ENCODE measurements at regions not wholly inside any gene's neighbourhood (a gene's known extent, or its start where the extent isn't known, plus 50 kb on each side); places are given as distances from the start of the nearest gene placed in this dataset.

DNA sequence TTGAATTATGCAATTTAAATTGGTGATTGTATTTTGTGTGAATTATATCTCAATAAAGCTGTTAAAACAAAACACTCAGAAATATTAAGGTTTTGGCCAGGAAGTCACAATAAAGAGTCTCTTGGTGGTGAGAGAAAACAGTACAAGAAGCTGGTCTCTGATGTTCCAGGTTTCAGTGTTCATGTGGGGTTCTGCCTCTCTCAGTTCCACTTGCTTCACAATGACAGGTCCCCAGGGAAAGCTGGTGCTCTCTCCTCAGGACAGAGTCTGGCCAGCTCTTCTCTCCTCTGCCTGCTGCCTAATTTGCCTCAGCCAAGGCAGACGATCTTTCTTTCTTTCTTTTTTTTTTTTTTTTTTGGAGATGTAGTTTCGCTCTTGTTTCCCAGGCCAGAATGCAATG is 342.9 kb upstream of the PLXNA2 start:
- no peak for DNase-seq (ENCODE audit: low spot score)

DNA sequence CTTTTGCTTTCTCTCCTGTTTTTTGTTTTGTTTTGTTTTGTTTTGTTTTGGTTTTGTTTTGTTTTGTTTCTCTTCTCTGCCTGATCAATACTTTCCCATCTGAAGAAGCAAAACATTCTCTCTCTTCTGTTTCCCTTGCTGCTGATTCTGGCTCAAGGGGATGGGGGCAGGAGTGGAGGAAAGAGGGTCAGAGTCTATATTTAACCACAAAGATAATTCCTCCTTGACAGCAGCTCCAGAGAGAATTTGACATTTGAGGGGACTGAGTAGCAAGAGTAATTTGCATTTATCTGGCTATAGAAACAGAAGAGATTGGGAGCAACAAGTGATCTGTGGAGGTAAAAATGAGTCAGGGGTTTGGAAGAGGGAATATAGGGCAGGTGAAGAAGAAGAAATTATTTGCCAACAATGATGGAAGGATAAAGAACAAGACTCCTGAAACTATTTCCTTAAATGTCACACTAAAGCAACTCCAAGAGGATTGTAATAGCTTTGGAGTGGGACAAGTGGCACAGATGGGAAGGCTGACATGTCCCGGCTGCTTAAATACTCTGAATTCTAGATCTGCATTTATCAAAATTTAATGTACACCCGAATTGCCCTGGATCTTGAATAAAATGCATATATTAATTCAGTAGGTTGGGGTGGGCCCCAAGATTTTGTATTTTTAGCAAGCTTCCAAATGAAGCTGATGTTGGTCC is 349.3 kb upstream of the PLXNA2 start:
- no peak for DNase-seq (ENCODE audit: low spot score)

DNA sequence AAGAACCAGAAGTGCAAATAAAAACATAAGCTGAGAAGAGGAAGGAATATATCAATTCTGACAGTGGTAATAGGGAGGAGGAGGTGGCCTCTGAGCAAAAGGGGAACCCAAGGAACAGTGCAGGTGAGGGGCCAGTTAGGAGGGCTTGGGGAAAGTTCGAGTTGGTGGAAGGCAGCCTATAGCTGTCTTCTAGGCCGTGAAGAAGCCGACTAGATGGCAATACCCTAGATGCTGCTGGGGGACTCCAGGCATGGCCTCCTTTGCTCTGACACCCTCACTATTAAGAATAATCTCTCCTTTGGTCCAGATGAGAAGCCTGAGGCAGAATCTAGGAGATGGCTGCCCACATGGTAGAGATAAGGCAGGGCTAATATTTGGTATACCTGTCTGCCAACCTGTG is 351.1 kb upstream of the PLXNA2 start:
- DNase-seq (ENCODE audit: low spot score): no peak

DNA sequence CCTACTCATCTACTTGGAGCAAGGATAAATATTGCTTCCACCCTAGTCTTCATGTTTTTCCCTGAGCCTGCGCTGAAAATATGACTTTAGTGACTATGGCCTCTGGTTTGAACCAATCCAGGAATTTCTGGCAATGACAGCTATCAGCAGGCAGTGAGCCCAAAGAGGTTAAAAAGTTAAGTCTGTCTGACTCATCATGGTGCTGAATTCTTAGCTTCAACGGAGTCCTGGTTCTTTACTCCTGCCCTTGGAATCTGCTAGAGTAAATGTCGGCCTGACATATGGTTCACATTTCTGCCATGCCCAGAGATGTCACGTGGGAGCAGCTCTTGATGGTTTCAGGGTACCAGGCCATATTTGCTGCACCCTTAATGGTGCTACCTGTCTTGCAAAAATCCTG is 351.6 kb upstream of the PLXNA2 start:
- no peak for DNase-seq (ENCODE audit: low spot score)

DNA sequence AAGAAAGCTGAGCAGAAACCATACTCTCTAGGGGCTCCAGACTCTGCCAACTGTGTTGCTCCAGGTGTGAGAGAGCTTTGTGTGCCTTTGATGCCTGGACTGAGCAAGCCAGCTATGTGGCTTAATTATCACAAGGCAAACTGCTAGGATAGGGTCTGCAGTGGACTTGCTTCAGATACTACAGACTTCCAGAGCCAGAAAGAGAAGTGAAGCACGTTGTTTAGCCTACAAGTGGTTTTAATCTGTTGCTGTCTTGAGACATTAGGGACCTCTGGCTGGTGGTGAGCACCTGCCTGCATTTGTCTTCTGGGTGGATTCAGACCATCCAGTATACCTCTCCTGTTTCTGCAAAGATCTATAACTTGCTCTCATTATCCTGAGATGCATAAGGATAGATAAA is 353.4 kb upstream of the PLXNA2 start:
- DNase-seq (ENCODE audit: low spot score): no peak

DNA sequence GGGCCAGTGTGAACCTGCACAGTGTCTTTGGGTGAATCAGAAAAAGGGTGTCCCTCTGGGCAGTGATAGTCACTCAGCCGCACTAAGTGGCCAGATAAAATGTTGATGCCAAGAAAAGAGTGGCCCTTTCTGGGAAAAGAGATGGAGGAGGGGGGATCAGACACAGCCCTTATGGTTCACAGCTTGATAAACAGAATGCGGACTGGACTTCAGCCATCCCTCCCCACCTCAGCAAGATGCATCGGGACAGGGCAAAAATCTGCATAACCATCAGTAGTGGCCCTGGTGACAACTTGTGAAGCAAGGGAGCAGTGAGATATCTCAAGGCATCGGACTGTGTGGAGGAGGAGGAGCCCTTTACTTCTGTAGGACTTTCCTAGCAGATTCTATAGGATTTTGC is 353.8 kb upstream of the PLXNA2 start:
- no peak for DNase-seq (ENCODE audit: low spot score)

DNA sequence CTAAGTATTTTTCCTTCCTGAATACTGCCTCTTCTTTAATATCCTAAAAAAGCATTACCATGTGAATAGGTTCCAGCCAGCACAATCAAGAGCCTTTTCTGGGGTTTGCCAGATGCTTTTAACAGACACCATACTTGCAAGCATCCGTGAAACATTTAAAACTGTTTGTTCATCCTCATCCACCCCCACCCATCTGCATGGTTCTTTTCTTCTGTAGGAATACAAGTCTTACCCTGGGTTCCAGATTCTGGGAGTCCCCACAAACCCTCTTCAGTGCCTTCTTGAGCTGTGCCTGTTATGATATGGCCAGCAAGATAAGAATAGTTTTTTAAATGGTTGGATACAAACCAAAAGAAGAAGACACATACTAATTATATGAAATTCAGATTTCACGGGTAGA is 354.9 kb upstream of the PLXNA2 start:
- no peak for DNase-seq (ENCODE audit: low spot score)

DNA sequence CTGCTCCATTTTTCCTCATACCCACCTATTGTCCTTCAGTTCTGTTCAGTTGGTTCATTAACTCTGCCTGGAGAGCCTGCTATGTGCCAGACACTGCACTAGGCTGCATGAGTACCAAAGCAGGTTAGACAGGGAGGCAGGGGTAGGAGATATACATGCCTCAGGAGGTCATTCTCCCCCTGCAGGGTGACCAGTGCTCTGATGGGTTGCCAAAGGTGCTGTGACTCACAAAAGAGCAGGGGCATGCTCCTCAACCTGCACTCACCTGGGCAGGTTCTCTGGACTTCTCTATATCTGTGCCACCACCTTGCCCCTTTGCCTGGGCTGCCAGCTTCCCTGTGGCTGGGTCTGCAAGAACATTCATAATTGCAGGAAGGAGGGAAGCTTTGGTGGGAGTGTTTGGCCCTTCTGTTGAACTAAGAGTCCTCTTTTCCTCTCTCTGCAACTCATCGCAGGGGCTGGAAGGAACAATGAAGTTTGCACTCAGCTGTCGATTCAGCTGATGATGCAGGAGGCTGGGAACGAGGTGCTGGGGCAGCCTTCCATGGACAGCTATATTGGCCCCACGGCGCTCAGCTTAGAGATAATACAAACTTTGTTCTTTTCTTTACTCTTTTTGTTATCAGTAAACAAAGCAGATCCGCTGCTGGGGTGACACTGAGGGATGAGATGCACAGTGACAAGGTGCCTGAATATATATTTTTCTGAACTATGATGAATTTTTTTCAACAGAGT is 356.4 kb upstream of the PLXNA2 start:
- DNase-seq (ENCODE audit: low spot score): no peak

DNA sequence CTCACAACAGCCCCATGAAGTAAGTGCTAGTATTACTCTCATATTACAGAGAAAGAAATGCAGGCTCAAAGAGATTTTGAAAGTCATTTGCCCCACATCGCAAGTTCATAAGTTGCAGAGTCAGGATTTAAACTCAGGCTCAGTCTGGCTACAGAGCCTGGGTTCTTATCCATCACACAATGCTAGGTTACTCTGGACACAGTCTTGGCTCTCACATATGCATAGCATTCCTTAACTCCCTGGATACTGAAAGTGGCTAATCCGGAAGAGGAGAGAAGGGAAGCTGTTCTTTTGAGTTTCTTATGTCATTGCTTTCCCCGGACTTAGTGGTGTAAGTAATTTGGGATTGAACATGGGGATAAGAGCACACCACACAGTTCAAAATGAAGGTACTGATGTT is 357.4 kb upstream of the PLXNA2 start:
- no peak for DNase-seq (ENCODE audit: low spot score)

DNA sequence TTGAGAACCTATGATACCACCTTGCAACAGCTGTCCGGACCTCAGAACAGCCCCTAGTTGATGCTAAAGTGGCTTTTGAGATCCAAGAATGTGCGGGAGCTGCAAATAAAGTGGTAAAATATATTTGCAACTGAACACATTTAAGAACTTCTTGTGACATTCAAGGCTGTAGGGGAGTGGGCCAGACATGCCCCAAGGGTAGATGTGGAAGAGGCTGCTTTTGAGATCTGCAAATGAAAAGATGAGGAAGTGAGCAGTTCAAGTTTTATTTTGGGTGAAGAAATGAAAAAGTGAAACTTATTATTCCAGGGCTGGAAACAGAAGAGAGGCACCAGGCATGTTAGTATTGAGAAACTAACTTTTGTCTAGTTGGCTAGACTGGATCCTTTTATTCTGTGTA is 359.5 kb upstream of the PLXNA2 start:
- no peak for DNase-seq (ENCODE audit: low spot score)

DNA sequence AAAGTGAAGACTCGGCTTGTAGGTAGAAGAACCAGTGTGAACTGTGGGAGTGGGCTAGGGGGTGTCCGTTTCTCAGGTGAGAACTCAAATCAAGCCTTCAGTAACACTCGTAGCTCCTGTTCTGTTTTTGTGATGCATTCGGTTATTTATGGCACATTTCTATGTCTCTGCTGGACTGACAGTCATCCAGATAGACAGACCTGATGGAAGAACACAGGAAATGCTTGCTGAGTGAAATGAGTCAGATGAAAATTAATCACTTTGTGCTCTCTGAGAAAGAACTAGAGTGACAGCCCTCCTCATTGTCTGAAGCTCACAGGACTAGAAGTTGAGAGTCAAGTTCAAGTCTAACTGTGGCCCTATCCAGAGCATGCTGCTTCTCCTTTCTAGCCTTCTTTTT is 360.1 kb upstream of the PLXNA2 start:
- no peak for DNase-seq (ENCODE audit: low spot score)

DNA sequence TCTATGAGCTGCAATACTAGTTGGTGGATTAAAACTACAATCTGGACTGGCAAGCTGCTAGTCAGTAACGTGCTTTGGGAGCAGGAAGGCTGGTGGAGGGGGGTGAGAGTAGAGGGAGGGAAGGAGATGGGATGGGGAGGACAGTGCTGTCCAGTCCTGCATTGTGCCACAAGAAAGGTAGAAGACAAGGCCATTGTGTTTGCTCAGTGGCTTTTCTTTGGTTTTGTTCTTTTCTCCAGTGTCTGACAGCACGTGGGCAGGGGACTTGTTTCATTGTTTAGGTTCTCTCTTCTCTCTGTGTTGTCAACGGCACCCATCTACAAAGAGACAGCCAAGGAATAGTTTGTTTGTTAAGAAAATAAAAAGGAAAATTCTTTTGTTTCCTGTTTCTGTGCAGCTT is 362.8 kb upstream of the PLXNA2 start:
- DNase-seq (ENCODE audit: low spot score): no peak

DNA sequence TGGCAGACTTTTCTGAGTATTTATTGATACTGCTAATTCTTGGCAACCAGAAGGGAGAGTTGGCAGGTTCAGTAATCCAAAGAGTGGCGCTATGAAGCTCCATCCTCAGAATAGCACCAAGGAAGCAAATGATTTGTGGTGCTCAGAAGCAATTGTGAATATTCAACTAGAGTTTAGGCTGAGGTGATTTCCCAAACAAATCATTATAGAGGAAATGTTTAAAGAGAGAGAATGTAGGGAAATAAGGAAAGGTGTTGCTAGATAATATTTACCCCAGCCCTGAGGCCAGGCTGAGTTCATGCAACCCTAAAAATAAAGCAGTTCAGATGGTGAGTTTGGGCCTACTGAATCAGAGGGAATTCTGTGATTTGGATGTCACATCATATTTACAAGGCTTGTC is 363.4 kb upstream of the PLXNA2 start:
- no peak for DNase-seq (ENCODE audit: low spot score)

DNA sequence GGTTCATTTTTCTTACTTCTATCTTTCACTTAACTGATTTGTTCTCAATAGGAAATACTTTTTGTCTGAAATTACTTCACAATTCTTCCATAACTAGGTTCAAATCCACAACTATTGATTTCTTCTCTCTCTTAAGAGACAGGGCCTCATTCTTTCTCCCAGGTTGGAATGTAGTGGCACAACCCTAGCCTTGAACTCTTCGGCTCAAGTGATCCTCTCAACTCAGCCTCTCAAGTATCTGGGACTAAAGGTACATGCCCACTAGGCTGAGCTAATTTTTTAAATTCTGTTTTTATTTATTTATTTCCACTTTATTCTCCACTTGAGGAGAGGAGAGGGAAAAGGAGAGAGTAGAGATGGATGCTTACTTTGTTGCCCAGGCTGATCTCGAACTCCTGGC is 370.4 kb upstream of the PLXNA2 start:
- DNase-seq (ENCODE audit: low spot score): no peak

DNA sequence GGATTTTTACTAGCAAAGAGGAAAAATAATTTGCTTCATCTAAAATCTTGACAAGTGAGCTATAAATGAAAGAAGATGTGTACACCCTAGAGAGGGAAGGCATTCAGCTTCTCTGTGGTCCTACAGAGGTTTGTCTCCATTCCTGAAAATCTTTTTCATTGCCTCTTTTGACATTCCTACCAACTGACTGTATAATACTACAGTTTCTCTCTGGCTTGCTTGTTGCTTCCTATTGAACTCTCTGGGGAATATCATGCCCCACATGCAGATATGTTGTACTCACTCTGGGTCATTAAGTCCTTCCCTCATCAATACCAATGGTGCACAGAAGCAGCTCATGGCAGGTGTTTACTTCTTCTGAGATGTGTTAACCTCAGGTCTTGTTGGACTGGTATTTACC is 371.2 kb upstream of the PLXNA2 start:
- DNase-seq (ENCODE audit: low spot score): no peak

DNA sequence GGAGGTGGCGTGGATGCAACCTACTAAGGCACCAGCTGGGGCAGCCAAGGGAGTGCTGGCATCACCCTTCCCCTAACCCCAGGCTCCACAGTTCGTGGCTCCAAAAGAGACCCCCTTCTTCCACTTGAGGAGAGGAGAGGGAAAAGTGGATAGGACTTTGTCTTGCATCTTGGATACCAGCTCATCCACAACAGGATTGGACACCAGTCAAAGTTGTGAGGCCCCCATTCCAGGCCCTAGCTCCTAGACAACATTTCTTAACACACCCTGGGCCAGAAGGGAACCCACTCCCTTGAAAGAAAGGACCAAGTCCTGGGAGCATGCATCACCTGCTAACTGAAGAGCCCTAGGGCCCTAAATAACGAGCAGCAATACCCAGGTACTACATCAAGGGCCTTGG is 372.6 kb upstream of the PLXNA2 start:
- DNase-seq (ENCODE audit: low spot score): no peak

DNA sequence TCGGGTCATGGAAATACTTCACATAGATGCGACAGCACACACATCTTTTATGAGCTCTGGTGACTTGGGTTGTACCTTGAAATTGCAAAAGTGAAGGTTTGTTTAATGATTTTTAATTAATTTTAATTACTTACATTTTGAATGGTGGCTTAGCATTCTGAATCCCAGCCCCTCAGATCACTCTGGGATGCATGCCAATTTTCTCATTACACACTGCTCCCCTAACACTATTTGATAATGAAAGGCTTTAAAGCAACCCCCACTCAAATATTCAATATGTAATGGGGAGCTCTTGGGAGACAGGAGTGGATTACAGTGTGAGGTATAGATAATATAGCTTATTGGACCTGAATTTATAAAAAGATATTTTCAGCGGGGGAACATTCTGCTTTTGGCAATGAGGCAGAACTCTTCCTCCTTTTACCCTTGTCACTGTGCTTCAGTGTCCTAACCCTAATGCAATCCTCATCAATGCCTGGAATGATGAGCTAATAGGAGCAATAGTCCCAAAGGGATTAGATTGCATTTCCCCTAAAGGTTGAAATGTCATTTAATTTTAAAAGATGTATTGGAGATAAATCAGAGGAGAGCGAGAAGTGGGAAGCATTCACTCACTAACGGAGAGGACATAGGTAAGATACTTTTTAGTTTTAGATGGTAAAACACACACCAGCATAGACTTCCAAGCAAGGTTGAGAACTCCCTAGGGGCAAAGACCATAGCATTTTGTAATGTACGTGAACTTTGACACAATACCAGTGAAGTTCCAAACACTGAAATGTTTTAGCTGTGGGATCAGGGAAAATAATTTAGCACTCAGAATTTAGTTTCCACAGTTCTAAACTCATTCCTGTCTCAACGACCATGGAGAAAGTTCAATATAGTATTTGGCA is 384.1 kb upstream of the PLXNA2 start:
- DNase-seq (ENCODE audit: low spot score): no peak

DNA sequence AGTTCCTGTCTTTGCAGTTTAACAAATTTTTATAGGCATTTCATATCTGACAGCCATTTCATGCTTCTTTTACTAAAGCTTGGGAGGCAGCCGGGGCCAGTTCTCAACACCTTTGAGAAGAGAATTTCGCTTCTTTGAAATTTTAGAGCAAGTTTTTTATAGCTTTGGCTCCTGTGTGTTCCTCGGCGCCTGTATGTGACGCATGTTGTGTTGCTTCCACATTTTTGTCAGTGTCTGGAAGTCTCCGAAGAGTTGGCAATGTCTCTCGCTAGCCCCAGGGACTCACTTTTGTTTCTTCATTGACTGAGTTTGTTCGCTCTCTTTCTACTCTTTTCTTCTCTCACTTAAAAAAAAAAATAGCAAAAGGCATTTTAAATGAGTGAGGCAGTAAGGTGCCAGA is 386.9 kb upstream of the PLXNA2 start:
- DNase-seq (ENCODE audit: low spot score): no peak

DNA sequence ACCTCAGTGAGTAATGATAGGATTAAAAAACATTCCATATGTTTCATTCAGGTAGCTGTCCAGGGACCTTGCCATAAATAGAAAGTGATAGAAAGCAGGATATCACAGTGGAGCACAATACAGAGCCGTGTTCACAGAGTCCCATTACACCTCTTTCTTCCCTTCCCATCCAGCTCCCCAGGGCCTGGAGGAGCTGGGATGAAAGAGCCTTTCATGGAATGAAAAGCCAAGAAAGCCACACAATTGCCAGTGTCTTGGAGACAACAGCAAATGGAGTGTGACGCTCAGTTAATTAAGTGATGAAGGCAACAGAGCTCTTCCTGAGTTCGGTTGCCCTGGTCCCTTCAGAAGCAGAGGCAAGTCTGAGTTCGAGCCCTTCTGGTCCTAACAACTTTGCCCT is 387.3 kb upstream of the PLXNA2 start:
- no peak for DNase-seq (ENCODE audit: low spot score)

DNA sequence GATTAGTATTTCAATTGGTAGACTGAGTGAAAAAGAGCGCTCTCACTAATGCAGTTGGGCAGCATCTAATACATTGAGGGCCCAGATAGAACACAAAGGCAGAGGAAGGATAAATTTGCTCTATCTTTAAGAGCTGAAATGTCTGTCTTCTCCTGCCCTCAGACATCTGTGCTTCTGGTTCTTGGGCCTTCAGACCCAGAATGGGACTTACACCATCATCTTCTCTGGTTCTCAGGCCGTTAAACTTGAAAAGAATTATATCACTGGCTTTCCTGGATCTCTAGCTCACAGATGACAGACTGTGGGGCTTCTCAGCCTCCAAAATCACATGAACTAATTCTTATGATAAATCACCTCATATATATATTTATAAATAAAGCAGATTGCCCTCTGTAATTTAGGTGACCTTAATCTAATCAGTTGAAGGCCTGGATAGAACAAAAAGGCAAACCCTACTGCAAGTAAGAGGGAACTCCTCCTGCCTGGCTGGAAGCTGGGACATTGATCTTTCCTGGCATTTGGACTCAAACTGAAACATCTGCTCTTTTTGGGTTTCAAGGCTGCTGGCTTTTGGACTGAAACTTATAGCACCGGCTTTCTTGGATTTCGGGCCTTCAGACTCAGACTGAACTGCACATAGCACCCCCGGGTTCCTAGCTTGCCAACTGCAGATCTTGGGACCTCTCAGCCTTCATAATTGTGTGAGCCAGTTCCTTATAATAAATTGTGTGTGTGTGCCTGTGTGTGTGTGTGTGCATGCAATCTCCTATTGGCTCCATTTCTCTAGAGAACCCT is 390.4 kb upstream of the PLXNA2 start:
- DNase-seq (ENCODE audit: low spot score): no peak

DNA sequence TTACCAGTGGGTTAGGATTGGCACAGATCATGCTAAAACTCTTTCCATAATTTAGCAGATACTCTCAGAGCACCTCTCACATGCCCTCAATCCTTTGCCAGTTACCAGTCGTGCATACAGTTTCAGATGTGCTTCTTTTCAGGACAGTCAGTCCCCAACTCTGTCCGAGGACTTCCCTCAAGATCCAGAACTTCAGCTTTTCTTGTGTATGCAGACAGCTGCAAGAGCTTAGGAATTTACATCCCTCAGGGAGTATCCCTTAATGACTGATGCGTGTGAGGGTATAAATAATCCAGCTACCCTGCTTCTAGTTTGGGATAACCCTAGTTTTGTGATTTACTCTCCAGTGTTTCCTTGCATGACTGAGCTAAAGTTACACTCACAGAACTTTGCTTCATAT is 393.0 kb upstream of the PLXNA2 start:
- DNase-seq (ENCODE audit: low spot score): no peak

DNA sequence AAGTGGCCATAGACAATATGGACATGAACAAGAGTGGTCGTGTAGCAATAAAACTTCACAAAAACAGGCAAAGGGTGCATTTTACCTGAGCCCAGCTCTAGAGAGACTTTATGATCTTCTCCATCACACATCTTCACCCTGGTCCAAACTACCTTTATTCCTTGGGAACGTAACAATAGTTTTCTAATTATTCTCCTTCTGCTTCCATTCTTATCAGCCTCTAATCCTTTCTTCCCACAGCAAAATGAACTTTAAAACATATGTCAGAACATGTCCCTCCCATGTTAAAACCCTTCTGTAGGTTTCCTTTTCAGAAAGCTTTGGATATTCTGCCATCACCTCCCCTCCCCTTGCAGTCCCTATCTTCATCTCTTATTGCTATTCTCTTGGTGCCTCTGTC is 395.2 kb upstream of the PLXNA2 start:
- DNase-seq (ENCODE audit: low spot score): no peak

Data from HuH-7 (cell line).